HEK293 (cell line): ENCODE measurements at regions not wholly inside any gene's neighbourhood (a gene's known extent, or its start where the extent isn't known, plus 50 kb on each side); places are given as distances from the start of the nearest gene placed in this dataset.

Source experiments
- CTCF ChIA-PET: fragments of 350-600 bp; formaldehyde crosslinking; extraction: SDS; loops from one replicate; lab custom pipeline; 2021; ENCODE audit warnings: antibody characterized with exemption; lab: Yijun Ruan, JAX
- POLR2A ChIA-PET: fragments of 300-600 bp; formaldehyde crosslinking; extraction: SDS; loops from one replicate; lab custom pipeline; 2020; ENCODE audit warnings: antibody characterized with exemption, inconsistent platforms; lab: Yijun Ruan, JAX
- H3K27ac ChIP-seq: fragments of 200-500 bp; sonication (Bioruptor generic); 2 replicates; pipeline ENCODE4 v1.5.1; 2014; ENCODE audit warnings: low read depth, low read length, control low read depth, inconsistent platforms; ENCODE audit errors: extremely low read depth
- H3K36me3 ChIP-seq, 2 experiments: fragments of 200-500 bp in 1 of 2; sonication (Bioruptor generic) in 1 of 2; 1 replicate in 1 of 2; 2 replicates in 1 of 2; pipeline ENCODE4 v1.5.1; 2014 to 2017; ENCODE audit warnings: inconsistent platforms in 2 of 2, low read length in 2 of 2; ENCODE audit not compliant: control insufficient read depth in 2 of 2, insufficient read depth in 1 of 2
- H3K4me1 ChIP-seq: fragments of 200-500 bp; sonication (Bioruptor generic); 2 replicates; pipeline ENCODE4 v1.5.1; 2014; ENCODE audit warnings: mild to moderate bottlenecking, low read length, inconsistent platforms; ENCODE audit not compliant: control insufficient read depth, insufficient read depth
- H3K4me3 ChIP-seq: 2 replicates; pipeline ENCODE4 v1.5.1; 2011; ENCODE audit warnings: low read depth, mild to moderate bottlenecking, control low read depth, low read length, moderate library complexity
- H3K9me3 ChIP-seq: fragments of 200-500 bp; sonication (Bioruptor generic); 2 replicates; pipeline ENCODE4 v1.5.1; 2014; ENCODE audit warnings: low read depth, low read length, inconsistent platforms; ENCODE audit not compliant: control insufficient read depth, insufficient read depth
- HIC1 ChIP-seq: fragments of 450-650 bp; formaldehyde crosslinking; IDR thresholded peaks from 2 replicates; pipeline ENCODE4 v1.5.1; 2016; ENCODE audit warnings: missing biosample characterization, missing genetic modification characterization
- HOXD13 ChIP-seq: sonication (generic); formaldehyde crosslinking; IDR thresholded peaks from 2 replicates; pipeline ENCODE4 v1.8.0; 2022; ENCODE audit warnings: missing genetic modification reagents, borderline replicate concordance
- KLF7 ChIP-seq: fragments of 450-650 bp; formaldehyde crosslinking; IDR thresholded peaks from 2 replicates; pipeline ENCODE4 v1.5.1; 2016; ENCODE audit warnings: missing biosample characterization, missing genetic modification characterization, borderline replicate concordance
- PRDM4 ChIP-seq: fragments of 450-650 bp; formaldehyde crosslinking; IDR thresholded peaks from 2 replicates; pipeline ENCODE4 v1.5.1; 2017; ENCODE audit warnings: missing biosample characterization, missing genetic modification characterization
- SALL2 ChIP-seq: fragments of 450-650 bp; formaldehyde crosslinking; IDR thresholded peaks from 2 replicates; pipeline ENCODE4 v1.5.0; 2017; ENCODE audit warnings: missing biosample characterization, mild to moderate bottlenecking, missing genetic modification characterization, borderline replicate concordance
- SETDB1 ChIP-seq: IDR thresholded peaks from one replicate; pipeline ENCODE4 v1.6.1; 2017; ENCODE audit warnings: mild to moderate bottlenecking, low read length, moderate library complexity, mixed read lengths; ENCODE audit not compliant: insufficient read length
- SP3 ChIP-seq: fragments of 450-650 bp; formaldehyde crosslinking; IDR thresholded peaks from 2 replicates; pipeline ENCODE4 v1.5.1; 2016; ENCODE audit warnings: missing biosample characterization, missing genetic modification characterization
- TCF7L2 ChIP-seq: IDR thresholded peaks from 2 replicates; pipeline ENCODE4 v1.6.1; 2011; ENCODE audit warnings: low read depth, mild to moderate bottlenecking, inconsistent platforms, low read length, moderate library complexity, borderline replicate concordance
- TRIM28 ChIP-seq: IDR thresholded peaks from 2 replicates; pipeline ENCODE4 v1.6.1; 2011; ENCODE audit warnings: low read length, control low read depth, borderline replicate concordance
- YY1 ChIP-seq: fragments of 450-650 bp; formaldehyde crosslinking; IDR thresholded peaks from 2 replicates; pipeline ENCODE4 v1.5.1; 2018; ENCODE audit warnings: missing biosample characterization, missing genetic modification characterization
- YY2 ChIP-seq: fragments of 450-650 bp; formaldehyde crosslinking; IDR thresholded peaks from 2 replicates; pipeline ENCODE4 v1.5.1; 2016; ENCODE audit warnings: missing biosample characterization, missing genetic modification characterization
- ZEB2 ChIP-seq: fragments of 450-650 bp; formaldehyde crosslinking; IDR thresholded peaks from 2 replicates; pipeline ENCODE4 v1.5.1; 2016; ENCODE audit warnings: missing biosample characterization, missing genetic modification characterization
- ZFHX2 ChIP-seq: fragments of 450-650 bp; formaldehyde crosslinking; conservative IDR thresholded peaks from 2 replicates; pipeline ENCODE4 v1.5.1; 2016; ENCODE audit warnings: missing biosample characterization, missing genetic modification characterization
- ZFP3 ChIP-seq: fragments of 450-650 bp; formaldehyde crosslinking; IDR thresholded peaks from 2 replicates; pipeline ENCODE4 v1.5.1; 2016; ENCODE audit warnings: low read depth, missing biosample characterization, missing genetic modification characterization
- ZFP41 ChIP-seq: fragments of 450-650 bp; formaldehyde crosslinking; IDR thresholded peaks from 2 replicates; pipeline ENCODE4 v1.5.1; 2016; ENCODE audit warnings: missing biosample characterization, missing genetic modification characterization, borderline replicate concordance
- ZIC2 ChIP-seq: fragments of 450-650 bp; formaldehyde crosslinking; IDR thresholded peaks from 2 replicates; pipeline ENCODE4 v1.5.1; 2016; ENCODE audit warnings: missing biosample characterization, missing genetic modification characterization
- ZNF114 ChIP-seq: fragments of 450-650 bp; formaldehyde crosslinking; IDR thresholded peaks from 2 replicates; pipeline ENCODE4 v1.5.0; 2017; ENCODE audit warnings: missing biosample characterization, missing genetic modification characterization
- ZNF223 ChIP-seq: fragments of 450-650 bp; formaldehyde crosslinking; IDR thresholded peaks from 2 replicates; pipeline ENCODE4 v1.5.1; 2016; ENCODE audit warnings: missing biosample characterization, missing genetic modification characterization
- ZNF335 ChIP-seq: fragments of 450-650 bp; formaldehyde crosslinking; conservative IDR thresholded peaks from 2 replicates; pipeline ENCODE4 v1.5.1; 2016; ENCODE audit warnings: missing biosample characterization, missing genetic modification characterization
- ZNF488 ChIP-seq: fragments of 450-650 bp; formaldehyde crosslinking; IDR thresholded peaks from 2 replicates; pipeline ENCODE4 v1.5.1; 2016; ENCODE audit warnings: missing biosample characterization, missing genetic modification characterization
- ZNF549 ChIP-seq: fragments of 450-650 bp; IDR thresholded peaks from 2 replicates; pipeline ENCODE4 v1.5.1; 2018; ENCODE audit warnings: missing biosample characterization, missing genetic modification characterization, mild to moderate bottlenecking, inconsistent platforms, moderate library complexity
- ZNF658 ChIP-seq: fragments of 450-650 bp; formaldehyde crosslinking; IDR thresholded peaks from 2 replicates; pipeline ENCODE4; 2016; ENCODE audit warnings: missing biosample characterization, missing genetic modification characterization

GRCh38 chr4:134548052-134548628, 346.6 kb upstream of the PABPC4L start:
- H3K36me3 ChIP-seq = no peaks in the 10 kb centered on the region
- CTCF ChIA-PET = no interaction called here

GRCh38 chr4:134546279-134546678, 344.7 kb upstream of the PABPC4L start:
- Histone ChIP-seq H3K36me3 (no peaks in the 10 kb centered on the region), H3K4me1 (no peaks in the 10 kb centered on the region), H3K9me3 (no peaks in the 10 kb centered on the region), H3K4me3 (no peak overlapping the region), H3K27ac (no peak overlapping the region)
- ChIA-PET CTCF (interaction anchor here (0.6 kb wide), 1 partner anchor 11 kb away, joined by 4 read pairs; no protein-coding TSS in a partner anchor), POLR2A (no interaction called here)
- TF ChIP-seq ZEB2 (tag by site-specific recombination) = no peak
- TF ChIP-seq TCF7L2 = no peak
- TF ChIP-seq KLF7 (tag by site-specific recombination) = no peak
- TF ChIP-seq PRDM4 (tag by site-specific recombination) = no peak
- no peak for TF ChIP-seq ZNF335 (tag by site-specific recombination)
- no peak for TF ChIP-seq ZFHX2
- TF ChIP-seq ZFP41 (tag by site-specific recombination) = no peak
- TF ChIP-seq SP3 (tag by site-specific recombination) = no peak
- TF ChIP-seq YY1 (tag by site-specific recombination) = no peak
- TF ChIP-seq ZNF549 = no peak
- TF ChIP-seq ZNF658 = no peak
- TF ChIP-seq SALL2 (tag by site-specific recombination) = no peak
- TF ChIP-seq YY2 (tag by site-specific recombination) = no peak
- no peak for TF ChIP-seq ZNF488 (tag by site-specific recombination)

More at GRCh38 chr4:134548052-134548628, 346.6 kb upstream of the PABPC4L start:
- TF ChIP-seq HOXD13 (CRISPR knock-in tag) = no peak
- peak; percentile 99 for TF ChIP-seq SETDB1
- peak; percentile 99 for TF ChIP-seq TRIM28
- no peak for TF ChIP-seq ZFP3 (tag by site-specific recombination)
- TF ChIP-seq ZNF223 = no peak
- TF ChIP-seq ZNF114 (tag by site-specific recombination) = no peak
- no peak overlapping the region for H3K4me3 ChIP-seq
- no peak overlapping the region for H3K27ac ChIP-seq
- H3K4me1 ChIP-seq = no peaks in the 10 kb centered on the region
- H3K9me3 ChIP-seq = no peaks in the 10 kb centered on the region
- POLR2A ChIA-PET = no interaction called here

GRCh38 chr4:134544303-134544770, 342.7 kb upstream of the PABPC4L start:
- Histone ChIP-seq H3K36me3 (no peaks in the 10 kb centered on the region), H3K4me1 (no peaks in the 10 kb centered on the region), H3K4me3 (no peak overlapping the region), H3K27ac (no peak overlapping the region)
- CTCF ChIA-PET = interaction anchor here (0.6 kb wide), 1 partner anchor 36 kb away, joined by 3 read pairs; no protein-coding TSS in a partner anchor
- TF ChIP-seq HIC1 (tag by site-specific recombination) (peak; percentile 83; the same call in 1 of the 2 replicates), TRIM28 (peak; percentile 78; the same call in 1 of the 2 replicates), SETDB1 (peak; percentile 15), ZIC2 (tag by site-specific recombination) (no peak)
- TF ChIP-seq, all 188 proteins: peak for 3
- POLR2A ChIA-PET = no interaction called here
- no peaks in the 10 kb centered on the region for H3K9me3 ChIP-seq
